ENCODE measurements at regions not wholly inside any gene's neighbourhood (a gene's known extent, or its start where the extent isn't known, plus 50 kb on each side); places are given as distances from the start of the nearest gene placed in this dataset.

DNA sequence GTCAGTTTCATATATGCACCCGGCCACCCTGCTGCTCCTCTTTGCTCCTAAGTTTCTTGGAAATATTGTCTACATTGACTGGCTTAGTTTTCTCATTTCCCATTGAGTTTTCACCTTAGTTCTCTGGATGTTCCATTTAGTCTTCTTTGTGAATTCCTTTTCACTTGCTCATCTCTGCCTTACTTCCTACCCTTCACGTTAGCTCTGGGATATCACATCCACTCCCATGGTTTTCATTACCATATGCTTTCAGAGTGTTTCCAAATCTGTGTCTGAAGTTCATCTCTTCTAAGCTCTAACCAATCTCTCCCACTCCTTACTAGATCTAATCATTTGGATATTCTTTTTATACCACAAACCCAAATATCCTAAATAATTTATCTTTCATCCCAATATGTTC is 226.4 kb downstream of the FAM76B start:
- Histone ChIP-seq H3K9me3 (ENCODE audit: control extremely low read depth in 1 of 3, control insufficient read depth in 2 of 3, insufficient read depth in 1 of 3, low read length in 2 of 3) (peaks cover 0 to 2% (median under 1%) of the 10 kb centered on the region in 3 donors), H3K79me2 (ENCODE audit: control insufficient read depth, insufficient read depth, low read length) (no peaks in the 10 kb centered on the region), H2AFZ (ENCODE audit: insufficient read depth, low read depth, low read length, poor library complexity, severe bottlenecking) (no peak overlapping the region), H3K4me1 (ENCODE audit: control insufficient read depth in 2 of 2, insufficient read depth in 2 of 2, low read length in 2 of 2) (no peaks in the 10 kb centered on the region), H3K4me3 (ENCODE audit: control extremely low read depth in 1 of 5, extremely low read depth in 1 of 5, insufficient read depth in 1 of 5, low read depth in 2 of 5, low read length in 4 of 5) (no peak overlapping the region), H3K36me3 (replicated peaks in 1 of 2; ENCODE audit: control extremely low read depth in 1 of 2, control insufficient read depth in 1 of 2, extremely low read depth in 1 of 2, insufficient read depth in 2 of 2, low read length in 1 of 2) (no peaks in the 10 kb centered on the region), H3K27me3 (replicated peaks in 1 of 4; ENCODE audit: control extremely low read depth in 1 of 4, control insufficient read depth in 3 of 4, insufficient read depth in 4 of 4, low read length in 3 of 4) (no peaks in the 10 kb centered on the region), H3K4me2 (replicated peaks; ENCODE audit: low read depth, low read length, poor library complexity, severe bottlenecking) (no peak overlapping the region), H3K9ac (ENCODE audit: low read length) (no peak overlapping the region), H3K27ac (ENCODE audit: low read length in 2 of 2) (no peak overlapping the region), H4K20me1 (ENCODE audit: control insufficient read depth, insufficient read depth, low read length, poor library complexity, severe bottlenecking) (no peaks in the 10 kb centered on the region)
- CTCF ChIA-PET, result no interaction called here
- TF ChIP-seq EZH2 (IDR thresholded peaks at IDR 0.05; ENCODE audit: borderline replicate concordance, insufficient read depth, low read depth, low read length, poor library complexity, severe bottlenecking) (no peak), CTCF (IDR thresholded peaks at IDR 0.05) (no peak)
- Mint-ChIP-seq H3K9me3 (ENCODE audit: insufficient read depth) (peaks cover under 1% of the 10 kb centered on the region), H3K4me3 (no peak overlapping the region), H3K27ac (no peak overlapping the region), H3K27me3 (no peaks in the 10 kb centered on the region), H3K4me1 (no peaks in the 10 kb centered on the region)
- 92% methylated on average over 2 of the region's 2 CpGs for WGBS (ENCODE audit: insufficient coverage)
- POLR2A ChIA-PET, result no interaction called here
- DNase-seq (no peak), ATAC-seq (ENCODE audit: low read depth) (no peak)
- intact Hi-C loops (cut with micrococcal nuclease), result no loop called here

DNA sequence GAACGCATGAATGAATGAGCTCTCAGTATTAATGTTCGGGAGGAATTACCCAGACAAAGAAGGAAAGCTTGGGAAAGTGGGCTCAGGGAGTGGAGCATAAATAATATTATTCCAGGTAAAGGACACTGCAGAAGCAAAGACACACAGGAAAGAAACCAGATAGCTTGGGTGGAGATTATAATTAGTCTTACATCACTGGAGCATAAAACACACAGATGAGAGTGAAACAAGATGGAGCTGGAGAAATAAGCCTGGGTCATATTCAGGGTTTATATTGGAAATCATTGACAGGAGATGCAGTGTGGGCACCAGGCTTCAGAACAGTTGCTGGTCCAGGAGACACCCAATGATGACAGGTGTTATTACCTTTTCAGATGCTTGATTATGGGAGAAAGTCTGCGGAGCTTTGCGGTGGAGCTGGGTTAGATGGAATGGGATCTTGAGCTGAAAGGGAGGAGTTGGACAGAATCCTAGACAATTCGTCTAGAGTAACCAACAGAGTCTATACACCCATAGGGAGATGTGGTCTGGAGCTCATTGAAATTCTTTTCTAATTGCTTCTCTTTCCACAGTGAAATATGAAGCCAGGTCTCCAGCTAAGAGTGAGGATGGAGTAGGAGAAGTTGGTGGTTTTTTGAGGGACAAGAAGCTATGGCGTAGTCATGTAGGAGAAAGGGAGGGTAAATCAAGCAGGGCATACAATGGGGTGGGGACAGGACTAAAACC is 227.2 kb downstream of the FAM76B start:
- Mint-ChIP-seq H3K27me3 (no peaks in the 10 kb centered on the region), H3K27ac (no peak overlapping the region), H3K9me3 (ENCODE audit: insufficient read depth) (no peaks in the 10 kb centered on the region), H3K4me3 (no peak overlapping the region), H3K4me1 (no peaks in the 10 kb centered on the region)
- Histone ChIP-seq H4K20me1 (ENCODE audit: control insufficient read depth, insufficient read depth, low read length, poor library complexity, severe bottlenecking) (no peaks in the 10 kb centered on the region), H3K4me1 (ENCODE audit: control insufficient read depth in 2 of 2, insufficient read depth in 2 of 2, low read length in 2 of 2) (no peaks in the 10 kb centered on the region), H3K27me3 (replicated peaks in 1 of 4; ENCODE audit: control extremely low read depth in 1 of 4, control insufficient read depth in 3 of 4, insufficient read depth in 4 of 4, low read length in 3 of 4) (no peaks in the 10 kb centered on the region), H3K27ac (ENCODE audit: low read length in 2 of 2) (no peak overlapping the region), H3K9me3 (ENCODE audit: control extremely low read depth in 1 of 3, control insufficient read depth in 2 of 3, insufficient read depth in 1 of 3, low read length in 2 of 3) (no peaks in the 10 kb centered on the region), H3K79me2 (ENCODE audit: control insufficient read depth, insufficient read depth, low read length) (no peaks in the 10 kb centered on the region), H3K4me2 (replicated peaks; ENCODE audit: low read depth, low read length, poor library complexity, severe bottlenecking) (no peak overlapping the region), H3K4me3 (ENCODE audit: control extremely low read depth in 1 of 5, extremely low read depth in 1 of 5, insufficient read depth in 1 of 5, low read depth in 2 of 5, low read length in 4 of 5) (no peak overlapping the region), H3K36me3 (replicated peaks in 1 of 2; ENCODE audit: control extremely low read depth in 1 of 2, control insufficient read depth in 1 of 2, extremely low read depth in 1 of 2, insufficient read depth in 2 of 2, low read length in 1 of 2) (no peaks in the 10 kb centered on the region), H2AFZ (ENCODE audit: insufficient read depth, low read depth, low read length, poor library complexity, severe bottlenecking) (no peak overlapping the region), H3K9ac (ENCODE audit: low read length) (no peak overlapping the region)
- ATAC-seq (ENCODE audit: low read depth) (no peak), DNase-seq (no peak)
- intact Hi-C loops (cut with micrococcal nuclease), result no loop called here
- WGBS (ENCODE audit: insufficient coverage), result 93% methylated on average over 3 of the region's 6 CpGs
- no peak for TF ChIP-seq EZH2 (IDR thresholded peaks at IDR 0.05; ENCODE audit: borderline replicate concordance, insufficient read depth, low read depth, low read length, poor library complexity, severe bottlenecking)
- no peak for TF ChIP-seq CTCF (IDR thresholded peaks at IDR 0.05)
- ChIA-PET POLR2A (no interaction called here), CTCF (no interaction called here)

Data from B cell (primary cell).